DOHH2 (cell line): ENCODE measurements at regions not wholly inside any gene's neighbourhood (a gene's known extent, or its start where the extent isn't known, plus 50 kb on each side); places are given as distances from the start of the nearest gene placed in this dataset.

Source experiments
- CTCF ChIP-seq: fragments of 200-600 bp; sonication (generic); IDR thresholded peaks from one replicate; pipeline ENCODE4 v1.5.1; 2014; ENCODE audit warnings: antibody characterized with exemption, mild to moderate bottlenecking, low read depth, low read length; ENCODE audit not compliant: poor library complexity, severe bottlenecking
- EZH2phosphoT487 ChIP-seq: fragments of 200-600 bp; sonication (generic); IDR thresholded peaks from 2 replicates; pipeline ENCODE4 v1.6.1; 2017; ENCODE audit warnings: borderline replicate concordance, mild to moderate bottlenecking, antibody characterized with exemption, low read length, moderate library complexity, mixed read lengths

GRCh38 chr1:189103956-189104355 lies 1373.7 kb downstream of the BRINP3 start:
- no peak for TF ChIP-seq CTCF
- no peak for TF ChIP-seq EZH2phosphoT487
